ENCODE measurements at regions not wholly inside any gene's neighbourhood (a gene's known extent, or its start where the extent isn't known, plus 50 kb on each side); places are given as distances from the start of the nearest gene placed in this dataset.

- TF ChIP-seq, protein P1, sequence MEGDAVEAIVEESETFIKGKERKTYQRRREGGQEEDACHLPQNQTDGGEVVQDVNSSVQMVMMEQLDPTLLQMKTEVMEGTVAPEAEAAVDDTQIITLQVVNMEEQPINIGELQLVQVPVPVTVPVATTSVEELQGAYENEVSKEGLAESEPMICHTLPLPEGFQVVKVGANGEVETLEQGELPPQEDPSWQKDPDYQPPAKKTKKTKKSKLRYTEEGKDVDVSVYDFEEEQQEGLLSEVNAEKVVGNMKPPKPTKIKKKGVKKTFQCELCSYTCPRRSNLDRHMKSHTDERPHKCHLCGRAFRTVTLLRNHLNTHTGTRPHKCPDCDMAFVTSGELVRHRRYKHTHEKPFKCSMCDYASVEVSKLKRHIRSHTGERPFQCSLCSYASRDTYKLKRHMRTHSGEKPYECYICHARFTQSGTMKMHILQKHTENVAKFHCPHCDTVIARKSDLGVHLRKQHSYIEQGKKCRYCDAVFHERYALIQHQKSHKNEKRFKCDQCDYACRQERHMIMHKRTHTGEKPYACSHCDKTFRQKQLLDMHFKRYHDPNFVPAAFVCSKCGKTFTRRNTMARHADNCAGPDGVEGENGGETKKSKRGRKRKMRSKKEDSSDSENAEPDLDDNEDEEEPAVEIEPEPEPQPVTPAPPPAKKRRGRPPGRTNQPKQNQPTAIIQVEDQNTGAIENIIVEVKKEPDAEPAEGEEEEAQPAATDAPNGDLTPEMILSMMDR (conservative IDR thresholded peaks at IDR 0.05): no peak
- TF ChIP-seq ZFX (IDR thresholded peaks at IDR 0.05): no peak
Measured at GRCh38 chr18:30469091-30469490, 573.5 kb downstream of the DSC3 start.
